ENCODE measurements at regions not wholly inside any gene's neighbourhood (a gene's known extent, or its start where the extent isn't known, plus 50 kb on each side); places are given as distances from the start of the nearest gene placed in this dataset.

DNA sequence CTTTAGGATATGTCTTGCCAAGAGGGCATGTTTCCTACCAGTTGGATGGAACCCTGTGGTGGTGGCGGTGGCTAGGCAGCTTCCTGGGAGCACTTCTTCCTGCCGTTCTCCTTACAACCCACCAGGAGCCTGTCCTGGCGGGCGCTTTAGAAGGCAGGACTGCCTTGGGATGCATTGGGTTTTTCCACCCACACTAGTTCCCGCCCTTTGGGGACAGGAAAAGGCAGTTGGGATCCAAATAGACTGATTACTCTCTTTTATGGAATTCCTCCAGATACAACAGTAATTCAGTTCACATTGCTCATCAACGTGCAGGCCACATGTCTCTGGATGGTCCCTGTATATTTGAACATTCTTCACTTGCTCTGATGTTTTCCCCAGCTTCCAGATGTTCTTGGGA, 305.7 kb upstream of the SSTR1 start:
- DNase-seq, result no peak

DNA sequence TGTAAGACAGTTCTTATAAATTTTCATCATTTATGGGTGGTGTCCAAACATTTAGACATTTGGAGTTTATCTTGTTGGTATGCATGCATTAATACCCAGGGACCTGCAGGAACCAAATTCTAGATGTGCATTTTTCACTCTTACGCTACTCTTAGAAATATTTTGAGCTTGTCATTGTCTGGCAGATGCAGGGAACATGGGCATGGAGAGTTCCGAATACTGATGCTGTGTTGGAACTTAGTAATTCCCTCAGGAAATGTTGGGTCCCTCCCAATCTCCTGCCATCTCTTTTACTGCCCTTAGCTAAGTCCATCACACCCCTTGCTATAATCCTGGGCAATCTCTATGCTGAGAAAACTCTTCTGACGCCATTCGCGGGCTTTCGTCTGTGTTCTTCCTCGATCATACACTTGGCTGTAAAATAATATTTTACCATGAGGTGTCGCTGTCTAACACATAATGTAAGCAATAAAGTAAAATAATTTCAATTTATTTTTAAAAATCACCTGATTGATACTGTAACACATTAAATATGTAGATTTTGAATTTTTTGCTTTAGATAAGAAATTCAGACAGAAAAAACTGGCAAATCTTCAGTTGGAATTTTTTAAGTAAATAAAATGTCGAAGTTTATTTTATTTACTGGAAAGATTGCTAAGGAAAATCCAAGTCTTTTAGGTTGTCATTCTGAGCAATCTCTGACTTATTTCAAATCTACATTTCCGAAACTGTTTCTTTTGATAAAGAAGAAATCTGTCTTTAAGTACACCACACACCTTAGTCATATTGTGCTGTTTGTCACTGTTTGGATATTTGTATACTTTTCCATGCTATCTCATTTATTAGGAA, 304.1 kb upstream of the SSTR1 start:
- DNase-seq, result peak in 1 of 2 experiments; percentile 2

DNA sequence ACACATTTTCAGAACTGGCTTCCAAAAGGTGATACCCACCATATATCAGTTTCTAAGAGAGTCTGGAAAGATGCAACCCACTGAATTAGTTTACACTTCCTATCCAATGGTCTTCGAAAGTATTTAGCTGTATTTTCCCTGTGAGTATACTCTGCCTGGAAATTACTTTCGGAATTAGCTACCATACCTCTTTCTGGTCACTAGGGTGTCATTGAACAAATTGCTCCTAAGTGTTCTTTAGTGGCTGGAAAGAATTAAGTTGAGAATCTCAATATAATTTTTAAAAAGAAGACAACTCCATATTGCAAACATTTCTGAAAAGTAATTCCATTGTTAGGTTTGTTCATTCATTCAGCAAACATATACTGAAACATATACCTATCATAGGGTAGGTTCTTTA, 283.1 kb upstream of the SSTR1 start:
- no peak for DNase-seq

DNA sequence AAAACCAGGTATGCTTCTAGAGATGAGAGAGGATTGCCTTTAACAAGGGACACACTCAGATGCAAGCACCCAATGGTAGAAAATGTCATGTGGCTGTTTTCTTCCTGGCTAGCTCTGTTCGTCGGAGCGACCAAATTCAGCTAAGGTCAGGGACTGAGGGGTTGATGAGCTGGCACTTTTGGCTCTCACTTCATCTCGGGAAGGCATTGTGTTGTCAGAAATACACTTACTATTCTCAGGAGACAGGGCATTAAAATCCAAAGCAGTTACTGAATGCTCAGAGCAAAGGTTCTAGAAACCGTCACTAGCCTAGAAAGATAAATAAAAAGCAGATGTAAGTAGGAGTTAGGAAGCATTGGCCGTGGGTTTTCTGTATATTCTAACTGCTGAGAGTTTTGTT, 275.7 kb upstream of the SSTR1 start:
- no peak for DNase-seq

DNA sequence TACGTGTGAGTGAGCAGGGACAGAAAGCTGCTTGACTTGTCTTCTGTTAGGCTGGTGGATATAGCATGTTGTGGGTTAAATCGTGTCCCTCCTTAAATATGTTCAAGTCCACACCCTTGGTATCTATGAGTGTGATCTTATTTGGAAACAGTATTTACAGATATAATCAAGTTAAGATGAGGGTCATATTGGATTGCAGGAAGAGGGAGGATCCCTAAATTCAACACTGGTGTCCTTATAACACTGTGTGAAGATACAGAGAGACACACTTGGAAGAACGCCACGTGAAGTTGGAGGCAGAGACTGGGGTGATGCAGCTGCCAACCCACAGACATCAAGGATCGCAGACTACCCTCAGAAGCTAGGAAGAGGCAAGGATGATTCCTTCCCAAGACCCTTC, 275.2 kb upstream of the SSTR1 start:
- DNase-seq, result no peak

DNA sequence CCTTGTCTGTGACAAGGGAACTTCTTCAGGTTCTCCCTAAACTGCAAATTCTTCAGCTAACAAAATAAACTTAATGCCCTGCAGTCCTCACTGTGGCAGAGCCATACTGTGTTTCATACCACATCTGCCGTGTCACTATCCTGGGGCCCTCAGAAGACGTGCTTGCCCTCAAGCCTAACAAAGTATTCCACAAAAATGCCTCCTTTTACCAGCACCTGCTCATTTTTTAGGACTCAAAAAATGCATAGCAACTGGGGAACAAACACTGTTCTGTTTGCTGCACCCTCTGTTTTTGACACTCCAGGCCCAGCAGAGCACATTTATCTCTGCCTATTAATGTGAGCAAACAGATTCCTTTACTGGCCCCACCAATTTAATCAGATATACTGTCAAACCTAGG, 270.7 kb upstream of the SSTR1 start:
- no peak for DNase-seq

DNA sequence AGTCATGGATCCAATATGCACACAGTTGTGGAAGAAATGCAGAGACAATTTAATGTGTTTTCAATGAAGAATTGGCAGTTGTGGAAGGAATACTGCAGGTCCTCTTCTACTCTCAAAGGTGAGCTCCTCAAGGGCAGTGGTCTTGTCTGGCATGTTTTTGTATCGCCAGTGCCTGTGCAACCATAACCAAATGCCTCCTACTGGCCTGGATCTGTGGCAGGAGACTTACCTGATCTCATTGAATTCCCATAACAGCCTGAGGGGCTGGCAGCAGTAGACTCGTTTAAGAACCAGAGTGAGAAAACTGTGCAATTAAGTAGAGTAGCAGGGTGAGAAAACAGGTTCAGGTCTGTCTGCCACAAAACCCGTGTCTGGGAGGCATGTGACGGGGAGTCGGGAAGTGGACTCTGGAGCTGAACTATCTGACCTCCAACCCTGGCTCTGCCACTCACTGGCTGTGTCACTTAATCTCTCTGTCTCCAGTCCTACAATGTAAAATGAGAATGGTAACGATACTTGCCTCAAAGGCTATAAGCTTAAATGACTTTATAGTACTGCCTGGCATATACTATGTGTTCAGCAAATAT, 268.2 kb upstream of the SSTR1 start:
- no peak for DNase-seq

DNA sequence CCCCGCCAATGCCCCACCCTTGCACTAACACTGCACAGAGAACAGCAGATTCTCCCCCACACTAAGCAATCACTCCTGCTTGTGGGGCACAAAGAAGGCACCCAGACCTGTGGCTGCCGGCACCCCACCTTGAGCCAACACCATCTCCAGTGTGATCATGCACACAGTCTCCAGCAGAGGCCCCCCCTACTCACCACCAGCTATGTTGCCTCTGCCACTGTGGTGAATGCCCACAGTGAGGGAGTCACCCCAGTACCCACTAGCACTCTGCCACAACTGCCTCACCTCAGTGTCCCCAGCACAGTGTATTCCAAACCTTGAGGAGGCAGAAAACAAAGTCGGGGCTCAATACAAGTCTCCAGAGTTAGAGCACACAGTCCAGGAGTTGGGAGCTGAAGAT, 261.7 kb upstream of the SSTR1 start:
- DNase-seq, result no peak

DNA sequence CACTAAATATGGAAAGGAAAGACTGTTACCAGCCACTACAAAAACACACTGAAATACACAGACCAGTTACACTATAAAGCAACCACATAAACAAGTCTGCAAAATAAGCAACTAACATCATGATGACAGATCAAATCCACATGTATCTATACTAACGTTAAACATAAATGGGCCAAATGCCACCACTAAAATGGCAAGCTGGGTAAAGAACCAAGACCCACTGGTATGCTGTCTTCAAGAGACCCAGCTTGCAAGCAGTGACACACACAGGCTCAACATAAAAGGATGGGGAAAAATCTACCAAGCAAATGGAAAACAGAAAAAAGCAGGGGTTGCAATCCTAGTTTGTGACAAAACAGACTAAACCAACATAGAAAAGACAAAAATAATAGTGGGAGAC, 260.9 kb upstream of the SSTR1 start:
- DNase-seq, result no peak

DNA sequence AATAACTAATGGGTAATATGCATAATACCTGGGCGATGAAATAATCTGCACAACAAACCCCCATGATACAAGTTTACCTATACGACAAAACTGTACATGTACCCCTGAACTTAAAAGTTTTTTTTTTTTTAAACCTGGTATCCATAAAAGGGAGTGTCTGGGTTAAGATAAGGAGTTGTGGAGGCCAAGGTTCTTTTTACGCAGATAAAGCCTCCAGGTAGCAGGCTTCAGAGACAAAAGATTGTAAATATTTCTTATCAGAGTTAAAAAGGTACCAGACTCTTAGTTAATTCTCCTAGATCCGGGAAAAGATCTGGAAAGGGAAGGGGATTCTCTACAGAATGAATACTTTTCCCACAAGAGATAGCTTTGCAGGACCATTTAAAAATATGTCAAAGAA, 259.4 kb upstream of the SSTR1 start:
- DNase-seq, result no peak

DNA sequence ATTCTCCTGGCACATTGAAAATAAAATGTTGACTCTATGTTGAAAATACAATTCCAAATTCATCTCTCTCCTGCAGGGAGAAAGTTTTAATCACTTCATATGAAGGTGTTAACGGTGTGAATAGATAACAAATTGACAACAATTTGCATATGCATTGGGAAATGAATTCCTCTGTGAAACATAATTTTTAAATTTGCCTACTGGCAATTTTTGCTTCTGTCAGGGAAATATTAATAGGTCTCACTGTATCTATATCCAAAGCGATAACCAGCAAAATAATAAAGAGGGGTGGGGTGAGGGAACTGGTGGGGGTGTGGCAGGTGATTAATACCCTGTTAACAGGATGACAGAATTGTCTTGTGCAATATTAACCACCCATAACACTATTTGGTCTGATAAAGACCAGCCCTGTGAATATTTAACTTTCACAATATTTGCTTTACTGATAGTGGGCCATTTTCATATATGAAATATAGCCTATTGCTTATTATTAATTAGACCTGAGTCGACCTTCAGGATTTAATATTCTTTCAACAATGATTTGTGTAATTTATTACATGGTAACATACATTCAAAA, 239.0 kb upstream of the SSTR1 start:
- no peak for DNase-seq

DNA sequence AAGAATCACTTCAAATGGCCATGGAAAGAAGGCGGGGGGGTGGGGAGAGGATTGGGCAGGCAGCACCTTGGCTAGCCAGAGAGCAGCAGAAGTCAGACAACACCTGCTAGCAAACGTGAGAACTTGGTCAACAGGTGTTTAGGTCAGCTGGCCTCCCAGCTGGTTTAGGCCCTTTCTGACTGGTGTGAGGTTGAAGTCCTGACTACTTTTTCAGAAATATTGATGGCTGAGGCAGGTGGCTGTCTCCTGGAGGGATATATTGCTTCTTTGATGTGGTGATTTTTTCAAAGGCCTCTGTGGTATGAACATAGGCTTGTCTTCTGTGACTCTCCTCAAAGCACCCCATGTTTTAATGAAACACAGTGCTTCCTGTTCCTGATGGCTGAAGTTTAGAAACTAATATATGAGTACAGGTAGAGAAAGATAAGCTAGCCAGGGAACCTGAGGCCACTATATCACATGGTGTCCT, 238.2 kb upstream of the SSTR1 start:
- no peak for DNase-seq

DNA sequence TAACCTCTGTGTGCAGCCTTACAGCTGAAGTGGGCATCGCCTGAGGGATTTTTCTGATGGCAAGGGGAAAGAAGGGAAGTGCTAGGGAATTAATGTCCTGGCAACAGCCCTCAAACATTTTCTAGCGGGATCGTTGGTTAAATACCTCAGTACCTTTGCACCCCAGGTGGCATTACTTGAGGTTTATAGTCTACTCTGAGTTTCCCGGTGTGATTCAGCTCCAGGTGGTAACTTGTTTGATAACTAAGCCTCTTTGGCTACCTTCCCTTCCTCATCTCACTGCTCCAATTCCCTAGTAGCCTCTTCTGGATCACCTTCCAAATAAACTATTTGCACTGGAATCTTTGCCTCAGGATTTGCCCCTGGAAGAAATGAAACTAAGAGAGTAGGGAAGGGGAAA, 237.0 kb upstream of the SSTR1 start:
- DNase-seq, result no peak

DNA sequence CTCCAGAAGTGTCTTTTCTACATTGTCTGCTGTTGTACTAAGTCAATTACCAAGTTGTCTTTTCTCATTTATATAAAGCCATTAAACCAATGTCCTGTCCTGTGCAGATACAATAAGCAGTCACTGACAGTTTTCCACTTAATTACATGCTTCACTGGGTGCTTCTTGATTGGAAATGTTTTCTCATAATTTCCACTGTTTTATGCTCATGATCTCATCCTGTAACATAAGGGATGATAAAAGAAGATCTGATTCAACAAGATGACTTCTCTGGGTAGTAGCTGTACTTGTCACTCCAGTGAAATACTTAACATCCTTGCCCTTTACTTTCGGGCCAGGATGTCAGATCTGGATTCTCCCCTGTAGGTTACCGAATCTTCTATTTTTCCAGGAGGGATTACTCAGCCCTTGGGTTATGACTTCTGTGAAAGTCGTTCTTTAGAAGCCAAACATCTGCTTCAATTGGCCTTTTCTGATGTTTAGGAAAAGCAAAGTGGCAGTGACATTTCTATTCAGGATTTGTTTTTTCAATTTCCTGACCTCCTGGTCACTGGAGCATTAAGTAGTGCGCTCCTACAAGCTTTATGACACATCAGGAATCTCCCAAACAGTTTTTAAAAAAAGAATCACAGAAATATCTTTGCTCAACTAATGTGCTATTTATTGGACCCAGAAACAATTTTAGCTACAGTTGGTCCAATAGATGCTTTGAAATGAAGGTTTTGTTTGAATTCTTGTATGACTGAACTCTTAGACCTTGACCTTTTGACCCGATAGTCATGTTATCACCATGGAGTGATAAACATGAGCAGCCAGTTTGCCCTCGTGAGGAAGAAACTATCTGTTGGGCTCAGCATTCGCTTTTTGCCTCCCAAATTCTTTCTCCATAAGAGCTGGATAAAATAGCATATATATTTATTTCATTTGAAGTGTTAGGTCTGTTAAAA, 234.5 kb upstream of the SSTR1 start:
- DNase-seq, result no peak

DNA sequence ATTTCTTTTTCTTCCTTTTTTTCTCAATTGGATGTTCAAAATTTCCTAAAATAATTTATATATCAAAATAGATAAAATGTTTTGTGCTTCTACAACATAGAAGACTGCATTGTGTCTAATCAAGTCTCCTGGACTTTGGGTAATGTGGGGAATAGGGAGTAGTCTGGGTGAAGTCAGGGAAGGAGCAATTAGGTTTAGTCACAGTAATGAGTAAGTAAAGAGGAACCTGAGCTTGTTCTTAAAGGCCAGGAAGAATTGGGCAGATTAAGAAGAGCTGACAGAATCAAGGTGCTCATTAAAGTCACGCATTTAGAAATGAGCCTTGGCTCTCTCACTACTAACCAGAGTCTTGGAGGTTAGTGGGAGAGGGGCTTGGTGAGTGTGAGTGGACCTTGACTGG, 233.3 kb upstream of the SSTR1 start:
- no peak for DNase-seq

DNA sequence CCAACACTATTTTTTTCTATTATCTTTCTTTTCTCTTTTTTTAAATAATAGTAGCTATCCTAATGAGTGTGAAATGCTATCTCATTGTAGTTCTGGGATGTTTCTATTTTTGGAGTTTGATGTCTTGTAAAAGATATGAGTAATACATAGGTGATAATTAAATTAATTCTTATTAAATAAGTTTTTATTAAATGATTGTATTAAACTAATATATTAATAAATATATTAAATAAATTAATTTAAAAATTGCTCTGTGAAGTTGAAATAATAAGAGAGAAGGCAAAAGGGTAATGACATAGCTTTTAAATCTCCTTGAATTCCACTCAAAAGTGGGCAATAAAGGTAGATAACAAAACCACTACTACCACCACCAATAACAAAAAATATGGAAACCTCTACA, 230.2 kb upstream of the SSTR1 start:
- no peak for DNase-seq

DNA sequence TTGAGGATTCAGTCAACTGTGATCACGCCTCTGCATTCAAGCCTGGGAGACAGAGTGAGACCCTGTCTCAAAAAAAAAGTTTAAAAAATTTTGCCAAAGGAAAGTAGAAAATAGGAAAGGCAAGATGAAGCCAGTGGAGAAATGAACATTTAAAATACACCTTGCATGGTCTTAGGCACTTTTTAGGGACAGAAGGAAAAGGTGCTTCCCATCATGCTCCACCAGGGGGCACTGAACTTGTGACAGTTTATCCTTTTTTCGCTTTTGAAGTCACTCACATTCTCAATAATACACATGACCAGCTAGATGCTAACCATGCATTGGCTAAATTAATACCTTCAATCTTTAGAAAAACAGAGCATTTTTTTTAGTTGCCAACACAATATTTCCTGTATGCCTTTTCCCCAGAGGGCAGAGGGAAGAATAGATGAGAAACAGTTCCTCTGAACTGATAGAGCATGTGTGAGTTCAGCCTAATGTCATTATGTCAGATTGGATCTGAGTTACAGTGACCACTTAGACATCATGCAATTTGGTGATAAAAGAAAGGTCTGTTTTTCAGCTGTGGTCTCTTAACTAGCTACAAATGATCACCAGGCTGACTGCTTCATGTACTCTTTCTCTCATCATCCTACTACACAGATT, 221.8 kb upstream of the SSTR1 start:
- DNase-seq, result peak; percentile 21 to 29

DNA sequence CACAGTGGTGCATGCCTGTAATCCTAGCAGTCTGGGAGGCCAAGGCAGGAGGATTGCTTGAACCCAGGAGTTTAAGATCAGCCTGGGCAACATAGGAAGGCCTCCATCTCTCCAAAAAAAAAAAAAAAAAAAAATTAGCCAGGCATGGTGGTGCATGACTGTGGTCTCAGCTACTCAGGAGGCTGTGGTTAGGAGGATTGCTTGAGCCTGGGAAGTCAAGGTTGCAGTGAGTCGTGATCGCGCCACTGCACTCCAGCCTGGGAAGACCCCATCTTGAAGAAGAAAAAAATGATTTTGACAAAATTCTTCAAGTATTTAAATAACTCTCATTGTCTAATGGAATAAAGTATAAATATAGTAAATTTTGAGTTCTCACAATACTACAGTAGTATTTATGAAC, 219.2 kb upstream of the SSTR1 start:
- no peak for DNase-seq

DNA sequence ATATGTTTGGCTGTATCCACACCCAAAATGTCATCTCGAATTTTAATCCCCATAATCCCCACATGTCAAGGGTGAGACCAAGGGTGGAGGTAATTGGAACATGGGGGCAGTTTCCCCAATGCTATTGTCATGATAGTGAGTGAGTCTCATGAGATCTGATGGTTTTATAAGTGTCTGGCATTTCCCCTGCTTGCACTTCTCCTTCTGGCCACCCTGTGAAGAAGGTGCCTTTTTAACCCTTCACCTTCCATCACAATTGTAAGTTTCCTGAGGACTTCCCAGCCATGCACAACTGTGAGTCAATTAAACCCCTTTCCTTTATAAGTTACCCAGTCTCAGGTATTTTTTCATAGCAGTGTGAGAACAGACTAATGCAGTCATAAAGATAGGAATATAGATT, 216.7 kb upstream of the SSTR1 start:
- DNase-seq, result no peak

DNA sequence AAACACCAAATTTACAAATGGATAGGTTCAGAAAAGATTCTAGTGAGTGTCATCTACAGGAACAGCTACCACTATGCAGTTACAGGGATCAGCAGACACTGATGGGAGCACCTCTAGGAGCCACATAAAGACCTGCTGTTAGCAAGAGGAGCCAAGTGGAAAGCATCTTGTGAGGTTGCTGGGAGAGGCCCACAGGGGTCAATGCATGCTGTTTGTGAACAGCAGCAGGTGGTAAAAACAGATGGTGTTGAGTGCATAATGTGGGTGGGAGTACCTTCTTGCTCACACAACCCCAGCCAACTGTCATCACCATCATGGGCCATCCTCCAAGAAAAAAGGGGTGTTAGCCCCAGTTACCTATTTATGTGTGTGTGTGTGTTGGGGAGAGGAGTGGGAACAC, 215.2 kb upstream of the SSTR1 start:
- no peak for DNase-seq

DNA sequence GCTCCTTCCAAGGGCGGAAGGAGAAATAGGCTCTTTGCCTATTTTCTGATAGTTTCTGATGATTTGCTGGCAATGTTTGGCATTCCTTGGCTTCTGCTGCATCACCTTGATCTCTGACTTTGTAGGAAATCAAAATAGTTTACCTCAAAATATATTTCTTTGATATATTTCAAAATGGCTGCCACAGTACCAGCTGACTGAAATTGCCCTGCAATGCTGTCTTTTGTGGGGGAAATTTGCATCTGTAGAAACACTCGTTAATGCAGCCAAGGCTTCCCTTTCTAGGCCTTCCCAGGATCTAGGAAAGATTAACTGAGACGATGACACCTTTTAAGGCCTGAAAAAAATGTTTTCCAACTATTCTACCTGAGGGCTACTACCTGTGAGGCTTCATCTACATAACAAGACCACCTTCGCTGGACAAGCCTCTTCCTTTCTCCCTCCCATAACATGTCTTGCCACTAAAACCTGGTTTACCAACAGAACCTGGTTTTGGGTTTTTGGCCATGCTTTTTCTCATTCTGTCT, 212.8 kb upstream of the SSTR1 start:
- DNase-seq, result no peak

DNA sequence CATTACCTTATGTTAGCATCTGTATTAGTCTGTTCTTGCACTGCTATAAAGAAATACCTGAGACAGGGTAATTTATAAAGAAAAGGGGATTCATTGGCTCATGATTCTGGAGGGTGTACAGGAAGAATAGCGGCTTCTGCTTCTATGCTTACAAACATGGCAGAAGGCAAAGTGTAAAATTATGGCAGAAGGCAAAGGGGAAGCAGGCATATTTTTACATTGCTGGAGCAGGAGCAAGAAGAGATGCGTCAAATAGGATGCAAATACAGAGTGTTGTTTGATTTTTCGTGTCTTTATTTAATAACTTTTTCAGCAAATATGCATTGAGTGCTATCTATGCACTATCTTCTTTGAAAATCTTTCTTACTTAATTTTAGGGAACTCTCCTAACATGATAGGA, 210.7 kb upstream of the SSTR1 start:
- no peak for DNase-seq

All from stimulated activated CD4-positive, alpha-beta T cell treated with anti-CD3 and anti-CD28 coated beads, Interleukin-4, amount 100 ng/mL, for 4 hours (primary cell).